ENCODE measurements at regions not wholly inside any gene's neighbourhood (a gene's known extent, or its start where the extent isn't known, plus 50 kb on each side); places are given as distances from the start of the nearest gene placed in this dataset.
A peak's percentile ranks its signal among the peaks of the same experiment; 100 is the strongest.

DNA sequence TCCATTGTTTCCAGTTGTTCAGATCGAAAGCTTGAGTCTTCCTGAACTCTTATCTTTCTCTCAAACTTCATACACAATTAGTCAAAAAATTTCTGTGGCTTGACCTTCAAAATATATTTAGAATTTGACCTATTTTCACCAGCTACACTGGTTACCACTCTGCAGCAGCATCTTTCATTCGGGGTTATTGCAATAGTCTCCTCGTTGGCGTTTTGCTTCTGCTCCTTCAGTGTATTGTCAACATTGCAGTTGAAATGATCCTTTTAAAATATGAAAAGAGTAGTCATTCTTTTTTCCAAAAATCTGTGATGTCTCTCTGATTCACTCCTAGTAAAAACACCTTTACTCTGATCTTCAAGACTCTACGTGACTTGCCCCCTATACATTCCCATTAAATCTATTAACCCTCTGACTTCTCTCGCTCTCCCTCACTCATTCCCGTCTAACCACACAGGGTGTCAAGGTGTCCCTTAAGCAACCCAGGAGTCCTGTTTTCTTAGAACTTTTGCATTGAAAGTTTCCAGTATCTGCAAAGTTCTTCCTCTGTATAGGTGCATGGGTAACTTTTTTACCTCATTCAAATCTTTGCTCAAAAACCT, 480.2 kb upstream of the B3GALT2 start:
- no peak for DNase-seq (ENCODE audit: low spot score)

DNA sequence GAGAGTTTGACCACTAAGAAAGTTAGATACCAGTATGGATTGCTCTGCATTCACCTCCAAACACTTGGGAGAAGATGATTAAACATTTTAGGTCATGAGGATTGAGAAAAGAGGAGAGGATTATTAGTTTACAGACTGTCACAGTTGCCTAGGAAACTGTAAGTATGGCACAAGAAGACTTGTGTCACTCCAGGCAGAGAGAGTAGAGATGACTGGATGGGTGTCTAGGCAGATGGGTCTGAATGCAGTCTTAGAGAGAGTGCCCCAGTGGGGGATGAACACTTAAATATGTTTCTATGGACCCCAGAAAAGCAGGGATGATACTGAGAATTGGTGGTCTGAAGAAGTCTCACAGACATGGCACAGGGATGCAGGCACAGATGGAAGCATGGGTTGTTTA, 477.6 kb upstream of the B3GALT2 start:
- no peak for DNase-seq (ENCODE audit: low spot score)

DNA sequence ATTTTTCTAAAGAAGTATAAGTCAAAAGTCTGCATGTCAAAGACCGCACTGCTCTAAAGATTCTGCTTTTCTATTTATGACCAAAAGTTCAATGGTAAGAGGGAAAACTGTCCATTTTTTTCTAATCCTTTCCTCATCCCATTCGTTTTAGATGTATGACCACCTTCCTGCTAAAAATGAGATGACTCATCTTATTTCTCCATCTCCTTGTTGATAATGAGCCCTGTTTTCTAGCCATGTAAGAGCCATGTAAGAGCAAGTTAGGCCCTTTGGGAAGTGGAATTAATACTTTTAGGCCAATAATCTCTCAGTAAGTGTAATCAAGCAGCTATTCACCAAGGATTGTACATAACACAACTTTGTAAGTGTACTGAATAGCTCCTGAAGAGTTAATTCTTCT, 475.6 kb upstream of the B3GALT2 start:
- DNase-seq (ENCODE audit: low spot score): no peak

DNA sequence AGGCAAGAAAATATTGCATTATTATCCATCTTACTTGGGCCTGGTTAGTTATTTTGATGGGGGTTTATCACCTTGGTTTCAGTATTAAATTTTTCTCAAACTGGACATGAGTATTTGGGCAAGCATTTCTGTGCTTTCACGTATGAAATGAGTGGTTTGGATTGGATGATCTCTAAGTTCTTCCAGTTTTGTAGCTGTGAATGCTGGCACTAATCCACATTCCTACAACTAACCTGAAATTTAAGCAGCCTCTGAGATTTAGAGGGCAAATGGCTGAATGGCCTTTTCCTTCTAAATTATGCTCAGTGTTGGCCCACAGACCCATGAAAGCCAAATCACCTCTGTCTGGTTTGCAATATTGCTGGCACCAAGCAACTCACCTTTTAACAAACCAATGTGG, 475.0 kb upstream of the B3GALT2 start:
- DNase-seq (ENCODE audit: low spot score): no peak

DNA sequence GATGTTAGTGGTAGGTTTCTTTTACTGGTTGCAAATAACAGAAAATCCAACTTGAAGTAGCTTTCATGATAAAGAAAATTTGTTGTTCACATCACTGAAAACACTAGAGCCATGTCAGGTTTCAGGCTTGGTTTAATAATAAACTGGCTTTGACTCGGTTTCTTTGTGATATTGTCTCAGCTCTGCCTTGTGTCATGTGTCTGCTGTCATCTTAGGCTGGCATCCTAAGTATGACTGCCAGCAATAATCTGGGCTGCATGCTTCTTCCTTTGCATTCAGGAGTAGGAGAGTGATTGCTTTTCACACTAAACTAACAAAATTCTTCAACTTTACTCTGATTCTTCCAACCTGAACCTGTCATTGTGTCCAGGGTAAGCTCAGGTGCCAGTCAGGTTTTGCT, 474.0 kb upstream of the B3GALT2 start:
- DNase-seq (ENCODE audit: low spot score): no peak

DNA sequence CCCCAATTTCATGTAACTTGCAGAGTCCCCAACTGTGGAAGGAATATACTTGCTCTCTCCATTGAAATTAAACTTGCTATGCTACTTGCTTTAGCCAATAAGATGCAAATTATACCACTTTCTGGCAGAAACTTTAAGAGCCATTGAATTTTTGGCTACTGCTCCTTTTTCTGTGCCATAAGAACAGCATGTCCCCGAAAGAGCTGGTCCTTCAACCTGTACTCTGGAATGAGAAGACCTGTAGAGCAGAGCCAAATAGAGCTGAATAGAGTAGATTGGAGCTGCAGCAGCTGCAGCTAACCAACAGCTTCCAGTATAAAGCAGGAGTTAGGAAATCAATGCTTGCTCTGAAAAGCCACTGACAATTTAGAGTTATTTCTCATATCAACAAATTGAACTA, 472.3 kb upstream of the B3GALT2 start:
- DNase-seq (ENCODE audit: low spot score): no peak

DNA sequence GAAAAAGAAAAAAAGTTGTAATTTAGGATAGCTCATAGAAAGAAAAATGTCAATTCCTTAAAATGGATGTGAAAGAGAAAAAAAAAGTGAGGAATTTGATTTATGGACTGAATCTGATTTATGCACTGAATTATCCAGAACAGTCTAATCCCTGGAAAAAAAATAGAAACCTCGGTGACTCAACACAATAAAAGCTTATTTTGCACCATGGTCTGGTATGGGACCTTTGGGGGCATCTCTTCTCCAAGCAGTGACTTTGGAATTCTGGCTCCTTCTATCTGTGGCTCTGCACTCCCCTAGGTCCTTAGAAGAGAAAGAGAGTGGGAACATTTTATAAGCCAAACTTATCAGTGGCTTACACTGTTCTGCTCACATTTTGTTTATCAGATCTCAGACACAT, 471.7 kb upstream of the B3GALT2 start:
- DNase-seq (ENCODE audit: low spot score): no peak

DNA sequence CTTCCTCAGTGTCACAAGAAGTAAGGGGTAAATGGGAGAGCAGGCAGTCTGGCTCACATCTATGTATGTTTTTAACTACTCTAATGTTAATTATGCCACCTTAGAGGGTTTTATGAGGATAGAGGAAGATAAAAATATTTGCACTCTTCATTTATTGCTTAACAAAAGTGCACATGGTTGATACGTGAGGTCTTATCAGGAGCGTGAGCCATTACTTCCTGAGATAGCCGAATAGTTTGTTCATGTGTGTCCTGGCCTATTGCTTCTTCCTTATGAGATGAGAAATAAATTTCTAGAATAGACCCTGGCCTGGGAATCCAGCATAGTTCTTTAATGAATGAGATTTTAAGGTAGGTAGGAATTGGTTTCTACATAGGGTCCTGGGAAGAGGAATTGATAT, 471.1 kb upstream of the B3GALT2 start:
- DNase-seq (ENCODE audit: low spot score): no peak

DNA sequence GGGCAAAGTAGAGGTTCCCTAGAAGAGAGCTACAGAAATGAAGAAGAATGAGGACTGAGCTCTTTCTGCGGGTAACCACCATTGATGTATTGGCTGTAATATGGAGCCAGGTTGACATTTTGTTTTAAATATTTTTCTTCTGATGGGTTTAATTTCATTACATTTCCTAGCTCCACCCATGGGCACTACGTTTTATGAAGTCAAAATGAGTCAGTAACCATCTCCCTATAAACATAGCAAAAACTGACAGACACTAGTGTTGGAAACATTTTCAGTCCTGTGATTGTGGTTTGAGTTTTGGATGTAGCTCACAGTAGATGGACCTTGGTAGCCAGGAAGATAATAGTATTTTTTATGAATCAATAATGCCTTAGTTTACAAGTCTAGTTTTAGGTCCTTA, 470.4 kb upstream of the B3GALT2 start:
- no peak for DNase-seq (ENCODE audit: low spot score)

DNA sequence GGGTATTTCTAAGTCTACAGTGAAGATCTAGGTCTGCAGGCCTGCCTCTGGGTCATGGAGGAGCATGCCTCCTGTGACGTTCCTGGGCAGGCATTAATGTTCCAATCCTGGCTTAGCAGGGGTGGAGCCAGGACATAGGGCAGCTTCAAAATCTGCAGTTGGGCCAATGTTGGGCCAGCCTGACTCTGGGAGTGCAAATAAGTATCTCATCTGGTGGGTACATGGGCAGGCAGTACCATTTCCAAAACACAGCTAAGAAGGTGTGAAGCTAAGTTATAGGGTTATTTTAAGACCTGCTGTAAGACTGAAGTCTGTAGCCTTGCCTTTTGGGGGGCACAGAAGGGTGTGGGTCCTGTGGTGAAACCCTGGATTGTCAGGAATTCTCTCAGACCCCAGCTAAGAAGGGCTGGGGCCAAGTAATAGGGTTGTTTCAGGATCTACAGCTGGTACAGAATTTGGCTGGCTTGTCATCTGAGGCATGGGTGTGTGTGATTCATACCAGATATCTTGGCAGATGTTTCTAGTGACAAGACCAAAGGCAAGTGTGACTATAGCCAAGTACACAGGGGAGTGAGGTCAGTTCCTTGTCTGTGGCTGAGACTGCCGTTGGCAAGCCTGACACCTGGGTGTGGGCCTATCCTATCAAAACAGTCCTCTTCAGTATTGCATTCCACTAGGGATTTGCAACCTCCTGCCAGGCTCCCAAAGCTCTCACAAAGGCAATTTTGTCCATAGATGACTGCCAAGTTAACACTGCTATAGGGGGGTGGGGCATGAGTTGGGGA, 468.7 kb upstream of the B3GALT2 start:
- DNase-seq (ENCODE audit: low spot score): no peak

DNA sequence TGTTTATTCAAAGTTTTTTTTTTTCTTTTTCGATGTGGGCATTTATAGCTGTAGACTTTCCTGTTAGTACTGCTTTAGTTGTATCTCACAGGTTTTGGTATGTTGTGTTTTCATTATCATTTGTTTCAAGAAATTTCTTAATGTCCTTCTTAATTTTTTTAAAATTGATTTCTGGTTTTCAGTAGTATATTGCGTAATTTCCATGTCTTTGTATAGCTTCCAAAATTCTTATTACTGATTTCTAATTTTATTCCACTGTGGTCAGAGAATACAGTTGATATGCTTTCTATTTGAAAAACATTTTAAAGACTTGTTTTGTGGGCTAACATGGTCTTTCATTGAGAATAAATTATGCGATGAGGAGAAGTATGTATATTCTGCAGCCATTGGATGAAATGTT, 463.2 kb upstream of the B3GALT2 start:
- no peak for DNase-seq (ENCODE audit: low spot score)

DNA sequence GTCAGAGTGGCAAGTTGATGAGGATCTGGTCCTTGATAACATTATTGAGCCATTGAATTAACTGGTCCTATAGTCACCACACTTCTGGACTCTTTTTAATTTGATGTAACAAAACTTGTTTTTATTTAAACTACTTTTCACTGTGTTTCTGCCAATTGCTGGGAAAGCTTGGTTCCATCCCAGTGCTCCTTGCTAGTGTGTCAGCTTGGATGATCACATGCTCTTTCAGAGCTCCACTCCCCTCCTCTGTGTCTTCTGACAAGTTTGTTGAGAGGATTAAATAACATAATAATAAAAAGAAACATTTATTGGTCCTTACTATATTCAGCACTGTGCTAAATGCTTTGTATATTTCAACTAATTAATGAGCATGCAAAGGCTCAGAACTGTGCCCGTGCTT, 448.5 kb upstream of the B3GALT2 start:
- no peak for DNase-seq (ENCODE audit: low spot score)

DNA sequence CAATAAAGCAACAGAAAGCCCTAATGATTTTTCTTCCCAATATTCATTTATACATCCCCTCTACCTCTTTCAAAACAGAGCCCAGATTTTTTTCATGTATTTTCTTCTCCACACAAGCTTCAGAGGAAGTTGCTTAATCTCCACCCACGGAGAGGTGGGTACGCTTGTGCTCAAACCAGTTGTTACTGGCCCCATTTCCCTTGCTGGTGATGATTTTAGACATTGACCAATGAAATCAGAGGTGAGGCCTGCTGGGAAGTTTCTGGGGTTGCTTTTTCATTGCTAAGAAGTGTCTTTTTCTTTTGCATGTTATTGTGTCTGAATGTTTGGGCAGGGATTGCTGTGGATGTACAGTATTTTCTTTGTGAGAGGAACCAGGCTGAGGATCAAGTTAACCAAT, 448.1 kb upstream of the B3GALT2 start:
- DNase-seq (ENCODE audit: low spot score): no peak

DNA sequence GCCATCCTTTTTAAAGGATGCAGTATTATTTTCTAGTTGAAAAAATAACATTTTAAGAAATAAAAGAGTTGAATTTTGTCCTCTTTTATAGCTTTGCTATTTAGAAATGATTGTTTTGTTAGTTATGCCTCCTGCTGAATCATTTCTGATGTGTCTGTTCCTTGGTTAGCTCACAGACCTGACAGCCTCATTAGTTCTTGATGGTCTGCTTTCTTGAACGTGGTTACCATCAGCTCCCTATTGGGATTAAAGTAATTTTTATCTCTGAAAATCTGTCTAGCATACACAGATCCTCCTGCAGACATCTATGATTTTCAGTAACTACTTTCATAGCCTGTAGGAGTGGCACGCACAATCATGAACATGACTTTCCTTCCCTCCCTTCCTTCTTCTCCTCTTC, 447.6 kb upstream of the B3GALT2 start:
- DNase-seq (ENCODE audit: low spot score): no peak

DNA sequence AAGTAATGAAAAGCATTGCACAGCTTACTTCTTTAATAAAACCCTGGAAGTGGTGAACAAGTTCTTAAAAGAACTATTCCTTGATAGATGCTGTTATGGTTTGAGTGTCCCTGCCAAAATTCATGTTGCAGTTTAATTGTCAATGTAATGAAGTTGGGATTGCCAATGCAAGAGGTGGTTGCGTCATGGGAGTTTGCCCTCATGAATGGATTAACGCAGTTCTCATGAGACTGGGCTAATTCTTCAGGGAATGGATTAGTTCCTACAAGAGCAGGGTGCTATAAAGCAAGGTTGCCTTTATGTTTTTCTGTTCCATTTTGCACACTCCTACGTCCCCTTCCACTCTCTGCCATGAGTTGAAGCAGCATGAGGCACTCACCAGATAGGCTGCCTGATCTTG, 446.7 kb upstream of the B3GALT2 start:
- DNase-seq (ENCODE audit: low spot score): peak; percentile 45

DNA sequence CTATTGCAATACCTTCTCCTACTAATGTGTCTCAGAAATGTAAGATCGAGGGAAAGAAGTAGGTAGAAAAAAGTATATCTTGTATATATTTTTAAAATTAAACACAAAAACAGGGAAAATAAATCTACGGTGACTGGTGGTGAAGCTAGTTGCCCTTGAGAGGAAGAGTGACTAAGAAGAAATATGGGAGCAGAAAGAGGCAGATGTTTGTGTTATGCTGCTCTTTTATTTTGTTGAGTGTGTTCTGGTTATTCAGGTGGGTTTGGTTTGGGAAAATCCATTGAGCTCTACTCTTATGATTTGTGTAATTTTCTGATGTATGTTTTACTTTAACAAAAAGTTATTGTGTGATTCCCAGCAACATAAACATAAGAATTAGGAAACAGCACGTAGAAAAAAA, 444.9 kb upstream of the B3GALT2 start:
- DNase-seq (ENCODE audit: low spot score): no peak

DNA sequence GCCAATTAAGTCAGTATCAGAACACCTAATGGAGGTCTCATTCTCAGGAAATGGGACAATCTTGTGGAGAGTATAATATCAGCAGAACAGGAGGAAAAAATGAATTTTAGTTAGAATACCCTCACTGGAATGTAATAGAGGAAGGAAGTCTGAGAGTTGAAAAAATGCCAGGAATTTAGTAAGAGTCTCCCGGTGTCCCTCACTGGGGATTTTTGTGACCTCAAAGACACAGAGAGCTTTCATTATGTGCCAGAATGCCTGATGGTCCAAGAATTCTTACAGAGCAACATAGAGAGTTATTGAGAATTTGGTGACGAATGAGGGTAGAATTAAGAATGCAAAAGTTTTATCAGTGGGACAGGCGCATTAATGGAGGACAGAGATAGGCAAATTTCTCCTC, 443.5 kb upstream of the B3GALT2 start:
- DNase-seq (ENCODE audit: low spot score): no peak

DNA sequence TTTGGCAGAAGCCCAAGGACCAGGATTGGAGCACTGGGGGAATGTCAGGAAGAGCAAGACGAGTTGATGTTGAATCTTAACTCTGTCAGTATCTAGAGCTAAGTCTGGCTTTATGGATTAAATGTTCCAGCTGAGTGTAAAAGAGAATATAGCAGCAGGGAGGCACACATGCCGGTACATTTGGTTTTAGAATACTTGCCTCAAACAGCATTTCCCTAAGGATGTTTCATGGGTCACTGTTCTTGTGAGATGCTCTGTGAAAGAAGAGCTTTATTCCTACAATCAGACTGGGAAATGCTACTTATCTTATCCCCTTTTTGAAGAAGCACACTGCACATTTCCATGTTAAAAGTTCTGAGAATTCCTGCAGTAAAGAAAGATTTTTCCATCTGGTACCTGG, 440.3 kb upstream of the B3GALT2 start:
- DNase-seq (ENCODE audit: low spot score): no peak

DNA sequence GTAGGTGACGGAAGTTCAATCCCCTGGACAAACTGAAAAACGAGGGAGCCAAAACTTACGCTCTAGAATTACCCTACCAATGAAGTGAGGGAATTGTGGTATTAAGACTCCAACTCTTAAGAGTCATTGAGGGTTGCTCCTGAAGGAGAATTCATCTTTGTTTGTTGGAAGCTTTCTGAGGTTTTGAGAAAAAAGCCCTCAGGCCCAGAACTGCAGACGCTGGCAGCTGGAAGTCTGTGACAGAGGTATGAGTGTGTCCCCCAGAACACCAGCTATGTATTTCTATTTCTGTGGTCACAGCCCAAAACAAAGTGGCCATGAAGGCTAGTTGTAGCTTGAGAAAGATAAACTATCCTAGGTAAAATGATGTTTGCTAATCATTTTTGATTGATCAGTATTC, 438.8 kb upstream of the B3GALT2 start:
- DNase-seq (ENCODE audit: low spot score): no peak

DNA sequence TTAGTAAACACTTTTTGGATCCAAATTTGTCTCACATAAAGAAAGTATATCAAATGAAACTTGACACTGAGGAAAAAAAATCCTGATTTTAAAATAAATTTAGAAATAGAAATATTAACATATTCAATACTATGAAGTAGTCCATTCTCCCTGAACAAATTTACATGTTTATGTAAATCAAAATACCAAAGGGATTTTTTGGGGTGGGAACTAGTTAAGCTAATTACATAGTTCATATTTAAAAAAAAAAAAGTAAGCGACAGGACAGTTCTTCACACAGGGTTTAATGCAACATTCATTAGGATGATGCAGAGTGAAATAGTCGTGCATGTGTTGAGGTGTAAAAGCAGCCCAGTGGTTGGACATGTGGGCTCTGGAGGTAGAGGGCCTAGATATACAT, 433.5 kb upstream of the B3GALT2 start:
- no peak for DNase-seq (ENCODE audit: low spot score)

DNA sequence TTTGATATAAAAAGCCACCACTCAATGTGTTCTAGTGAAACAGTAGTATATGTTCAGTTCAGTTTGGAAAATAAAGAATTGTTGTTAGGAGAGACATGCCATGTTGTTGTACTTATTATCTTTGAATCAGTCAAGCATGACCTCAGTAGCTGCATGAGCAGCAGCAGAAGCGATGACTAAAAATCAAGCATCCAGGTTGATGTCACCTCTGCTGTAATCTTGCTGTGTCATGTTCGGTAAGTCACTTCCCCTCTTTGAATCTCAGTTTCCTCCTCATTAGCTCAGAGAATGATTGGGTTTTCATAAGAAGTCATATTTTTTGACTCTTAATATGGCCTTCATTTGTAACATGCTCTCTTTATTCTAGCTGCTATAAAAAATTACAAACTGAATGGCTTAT, 428.4 kb upstream of the B3GALT2 start:
- no peak for DNase-seq (ENCODE audit: low spot score)

DNA sequence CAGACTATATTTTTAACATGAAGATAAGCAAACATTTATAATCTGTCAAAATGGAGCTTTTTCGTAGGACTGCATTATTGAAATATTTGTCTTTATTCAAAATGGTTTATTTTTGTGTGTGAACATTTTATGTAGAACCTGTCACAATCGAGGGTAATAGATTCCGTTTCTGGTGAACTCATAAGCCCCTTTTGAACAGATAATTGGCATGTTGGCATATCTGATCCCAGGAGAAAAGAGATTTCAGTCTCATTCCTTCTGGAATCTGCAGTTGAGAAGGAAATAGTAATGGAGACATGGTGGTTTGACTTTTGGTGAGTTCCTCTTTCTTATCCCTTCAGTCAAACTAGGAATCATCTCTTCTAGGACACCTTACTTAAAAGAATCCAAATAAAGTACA, 427.9 kb upstream of the B3GALT2 start:
- no peak for DNase-seq (ENCODE audit: low spot score)

DNA sequence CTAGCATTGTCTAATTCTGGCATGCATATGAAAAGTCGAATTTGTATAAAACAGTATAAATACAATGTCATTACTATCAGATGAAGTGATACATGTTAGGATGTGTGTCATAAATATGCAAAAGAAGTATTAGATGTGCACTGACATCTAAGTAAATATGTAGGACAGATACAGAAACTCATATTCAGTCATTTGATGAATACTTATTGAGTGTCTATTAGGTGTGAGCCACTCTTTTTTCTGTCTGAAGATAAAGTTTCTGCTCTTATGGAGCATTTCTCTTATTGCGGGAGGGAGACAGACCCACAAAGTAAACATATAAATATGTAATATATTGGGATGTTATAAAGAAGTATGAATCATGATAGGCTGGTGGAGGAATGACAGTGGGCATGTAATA, 426.6 kb upstream of the B3GALT2 start:
- no peak for DNase-seq (ENCODE audit: low spot score)

DNA sequence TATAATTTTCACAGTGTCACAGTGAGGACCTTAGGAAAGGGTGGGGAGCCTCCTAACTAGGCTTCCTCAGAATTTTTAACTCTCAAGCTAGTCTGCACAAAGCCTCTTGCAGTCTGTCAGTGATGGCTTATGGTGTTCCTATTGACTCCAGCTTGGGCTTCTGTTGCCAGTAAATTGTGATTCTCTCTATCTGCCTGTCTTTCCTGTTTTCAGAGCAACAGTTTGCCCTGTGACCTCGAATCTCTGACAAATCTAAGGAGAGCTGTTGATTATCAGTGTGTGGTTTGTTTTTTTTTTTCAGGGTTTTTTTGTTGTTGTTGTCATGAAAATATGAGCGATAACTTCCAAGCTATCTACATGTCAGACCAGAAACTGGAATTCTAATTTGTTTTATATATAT, 423.2 kb upstream of the B3GALT2 start:
- no peak for DNase-seq (ENCODE audit: low spot score)

Measured in D341Med (cell line).